GM12878 (cell line): ENCODE measurements at regions not wholly inside any gene's neighbourhood (a gene's known extent, or its start where the extent isn't known, plus 50 kb on each side); places are given as distances from the start of the nearest gene placed in this dataset.

Source experiments
- ATAC-seq: fragments of 200-7000 bp; cut with Tn5 transposase; 3 replicates; pipeline ENCODE4 v1.9.1; 2020; ENCODE audit warnings: mild to moderate bottlenecking, moderate library complexity
- BruUV-seq: library from RNA; stranded (reverse); fragments of 400-500 nt; replicated peaks from 2 replicates; lab custom pipeline; 2021; lab: Mats Ljungman, UMichigan
- CTCF ChIA-PET: fragments of 300-600 bp; sonication (Branson Sonifier 250); formaldehyde crosslinking; extraction: SDS; loops from one replicate; lab custom pipeline; 2021; ENCODE audit warnings: inconsistent platforms; lab: Yijun Ruan, JAX
- POLR2A ChIA-PET: fragments of 350-600 bp; formaldehyde crosslinking; extraction: SDS; loops from one replicate; lab custom pipeline; 2021; ENCODE audit warnings: inconsistent platforms; lab: Charles Lee
- RAD21 ChIA-PET: fragments of 300-600 bp; sonication (Branson Sonifier 250); formaldehyde crosslinking; loops from one replicate; lab custom pipeline; 2023; ENCODE audit warnings: antibody characterized with exemption; ENCODE audit not compliant: unreplicated experiment; lab: Charles Lee
- SMC1A ChIA-PET: fragments of 300-600 bp; sonication (Branson Sonifier 250); formaldehyde crosslinking; loops from one replicate; lab custom pipeline; 2023; ENCODE audit not compliant: unreplicated experiment, uncharacterized antibody; lab: Charles Lee
- DNase-seq: peaks from one replicate; pipeline ENCODE4 v3.0.0-alpha.2; 2011; ENCODE audit warnings: low read depth, low spot score
- FAIRE-seq: peaks from 3 replicates; lab custom pipeline; 2011; peaks lifted over from hg19 to GRCh38; lab: Jason Lieb, UNC
- H2AFZ ChIP-seq: 2 replicates; pipeline ENCODE4 v1.6.0; 2011; ENCODE audit warnings: low read depth, low read length, control low read depth; ENCODE audit not compliant: control insufficient read depth
- H3K27ac ChIP-seq: 2 replicates; pipeline ENCODE4 v1.5.1; 2011; ENCODE audit warnings: control low read depth; ENCODE audit not compliant: control insufficient read depth, insufficient read depth
- H3K27me3 ChIP-seq, 2 experiments: replicated peaks in 1 of 2; 2 replicates each; pipeline versions ENCODE4 v1.6.0 to v1.6.1; 2011; ENCODE audit warnings: low read length in 1 of 2; ENCODE audit not compliant: control insufficient read depth in 2 of 2, insufficient read depth in 2 of 2
- H3K36me3 ChIP-seq, 2 experiments: 2 replicates each; pipeline ENCODE4 v1.5.1; 2011; ENCODE audit warnings: low read length in 1 of 2; ENCODE audit not compliant: control insufficient read depth in 2 of 2, insufficient read depth in 2 of 2
- H3K4me1 ChIP-seq: 2 replicates; pipeline ENCODE4 v1.6.1; 2011; ENCODE audit warnings: mild to moderate bottlenecking, low read length, moderate library complexity, mixed read lengths; ENCODE audit not compliant: control insufficient read depth, insufficient read depth
- H3K4me2 ChIP-seq: 2 replicates; pipeline ENCODE4 v1.6.0; 2011; ENCODE audit warnings: control low read depth; ENCODE audit not compliant: control insufficient read depth, insufficient read depth
- H3K4me3 ChIP-seq: fragments of 200-600 bp; sonication (generic); 2 replicates; pipeline ENCODE4 v1.5.1; 2016
- H3K79me2 ChIP-seq: 2 replicates; pipeline ENCODE4 v1.6.0; 2011; ENCODE audit warnings: low read length; ENCODE audit not compliant: control insufficient read depth, insufficient read depth
- H3K9ac ChIP-seq: 2 replicates; pipeline ENCODE4 v1.8.0; 2011; ENCODE audit warnings: low read length, control low read depth, mixed read lengths; ENCODE audit not compliant: control insufficient read depth, insufficient read depth
- H3K9me3 ChIP-seq: replicated peaks from 3 replicates; pipeline ENCODE4 v1.5.1; 2011; ENCODE audit warnings: mild to moderate bottlenecking, low read length; ENCODE audit not compliant: control insufficient read depth, insufficient read depth
- H4K20me1 ChIP-seq: 2 replicates; pipeline ENCODE4 v1.6.0; 2011; ENCODE audit not compliant: control insufficient read depth, insufficient read depth
- ATF3 ChIP-seq: IDR thresholded peaks from 2 replicates; pipeline ENCODE4 v1.6.1; 2011; ENCODE audit warnings: low read depth, mild to moderate bottlenecking, low read length, moderate library complexity, borderline replicate concordance; ENCODE audit errors: extremely low read depth
- ESRRA ChIP-seq: IDR thresholded peaks from 2 replicates; pipeline ENCODE4 v1.6.1; 2012; ENCODE audit warnings: mild to moderate bottlenecking, low read length, improper control_type of control experiment
- JUNB ChIP-seq: IDR thresholded peaks from 2 replicates; pipeline ENCODE4 v1.6.1; 2016; ENCODE audit warnings: antibody characterized with exemption, mild to moderate bottlenecking
- LARP7 ChIP-seq: fragments of 450-650 bp; IDR thresholded peaks from 2 replicates; pipeline ENCODE4 v1.6.1; 2017; ENCODE audit warnings: mild to moderate bottlenecking
- MLLT1 ChIP-seq: fragments of 450-650 bp; IDR thresholded peaks from 2 replicates; pipeline ENCODE4 v1.6.1; 2016; ENCODE audit warnings: mild to moderate bottlenecking
- NR2C1 ChIP-seq: fragments of 450-650 bp; IDR thresholded peaks from 2 replicates; pipeline ENCODE4 v1.6.1; 2017; ENCODE audit warnings: antibody characterized with exemption, mild to moderate bottlenecking, moderate library complexity
- POU2F2 ChIP-seq: IDR thresholded peaks from 3 replicates; pipeline ENCODE4 v1.6.1; 2011; ENCODE audit warnings: low read depth, mild to moderate bottlenecking, low read length, borderline replicate concordance
- RCOR1 ChIP-seq: conservative IDR thresholded peaks from 2 replicates; pipeline ENCODE4 v1.6.1; 2012; ENCODE audit warnings: low read depth, low read length, improper control_type of control experiment
- RELB ChIP-seq: fragments of 450-650 bp; IDR thresholded peaks from 2 replicates; pipeline ENCODE4 v1.6.1; 2017; ENCODE audit warnings: low read depth, mild to moderate bottlenecking, moderate library complexity
- RFX5 ChIP-seq: IDR thresholded peaks from 2 replicates; pipeline ENCODE4 v1.6.1; 2011; ENCODE audit warnings: low read depth, low read length, improper control_type of control experiment
- STAT1 ChIP-seq: fragments of 450-650 bp; conservative IDR thresholded peaks from 2 replicates; pipeline ENCODE4 v1.6.1; 2014; ENCODE audit warnings: antibody characterized with exemption, mild to moderate bottlenecking
- YBX1 ChIP-seq: fragments of 450-650 bp; IDR thresholded peaks from 2 replicates; pipeline ENCODE4 v1.6.1; 2016; ENCODE audit warnings: antibody characterized with exemption
- YY1 ChIP-seq: IDR thresholded peaks from 2 replicates; pipeline ENCODE4 v1.6.1; 2011; ENCODE audit warnings: low read depth, mild to moderate bottlenecking, low read length
- ZBTB11 ChIP-seq: fragments of 450-650 bp; formaldehyde crosslinking; IDR thresholded peaks from 2 replicates; pipeline ENCODE4 v1.5.0; 2022; ENCODE audit warnings: mild to moderate bottlenecking, missing genetic modification characterization
- ZNF207 ChIP-seq: fragments of 450-650 bp; IDR thresholded peaks from 2 replicates; pipeline ENCODE4 v1.6.1; 2014; ENCODE audit warnings: antibody characterized with exemption, mild to moderate bottlenecking, borderline replicate concordance
- WGBS: methylation state at CpG from one replicate; pipeline ENCODE4 v1.1.6; 2016; ENCODE audit warnings: low lambda C conversion rate; ENCODE audit not compliant: insufficient replicate concordance, insufficient coverage; ENCODE audit errors: missing lambda C conversion rate; 5-methylcytosine and 5-hydroxymethylcytosine counted together
- in situ Hi-C: fragments of 300-500 bp; cut with MboI; formaldehyde crosslinking; loops from 9 replicates; pipeline ENCODE4 v1.14.3; 2018; ENCODE audit warnings: mixed read lengths
- intact Hi-C: fragments of 100-400 bp; cut with micrococcal nuclease; formaldehyde crosslinking; loops from one replicate; pipeline ENCODE4 v1.14.2; 2022; ENCODE audit not compliant: unreplicated experiment

GRCh38 chr4:115353370-115353769 lies 239.9 kb upstream of the NDST4 start:
- no peak for FAIRE-seq
- 0% methylated on average over 1 of the region's 1 CpG for WGBS
- H3K9me3 ChIP-seq: no peaks in the 10 kb centered on the region; the same call in 2 of the 3 replicates
- no TSS peak for BruUV-seq
- H3K4me2 ChIP-seq: no peak overlapping the region
- H3K79me2 ChIP-seq: no peaks in the 10 kb centered on the region
- no peaks in the 10 kb centered on the region for H3K36me3 ChIP-seq
- no peak for DNase-seq
- RAD21 ChIA-PET: no interaction called here
- H2AFZ ChIP-seq: no peak overlapping the region
- no peak overlapping the region for H3K9ac ChIP-seq
- CTCF ChIA-PET: no interaction called here
- no peaks in the 10 kb centered on the region; a peak in 1 of 4 replicates for H3K27me3 ChIP-seq
- ATAC-seq: no peak
- SMC1A ChIA-PET: interaction anchor here (1.0 kb wide), 1 partner anchor 9 kb away, joined by 3 read pairs; no protein-coding TSS in a partner anchor
- no peak overlapping the region for H3K4me3 ChIP-seq
- TF ChIP-seq MLLT1 (no peak), JUNB (no peak), ESRRA (no peak), STAT1 (no peak), POU2F2 (no peak), YBX1 (no peak), LARP7 (no peak), RCOR1 (no peak), YY1 (no peak), RFX5 (no peak), RELB (no peak), ATF3 (no peak), ZBTB11 (CRISPR knock-in tag) (no peak), ZNF207 (no peak), NR2C1 (no peak)
- TF ChIP-seq, all 136 proteins: peak for 0
- Histone ChIP-seq H3K4me1 (no peaks in the 10 kb centered on the region), H4K20me1 (no peaks in the 10 kb centered on the region), H3K27ac (no peak overlapping the region)
- intact Hi-C loops (no loop called here), in situ Hi-C loops (no loop called here)
- POLR2A ChIA-PET: no interaction called here
